ENCODE measurements at regions not wholly inside any gene's neighbourhood (a gene's known extent, or its start where the extent isn't known, plus 50 kb on each side); places are given as distances from the start of the nearest gene placed in this dataset.

DNA sequence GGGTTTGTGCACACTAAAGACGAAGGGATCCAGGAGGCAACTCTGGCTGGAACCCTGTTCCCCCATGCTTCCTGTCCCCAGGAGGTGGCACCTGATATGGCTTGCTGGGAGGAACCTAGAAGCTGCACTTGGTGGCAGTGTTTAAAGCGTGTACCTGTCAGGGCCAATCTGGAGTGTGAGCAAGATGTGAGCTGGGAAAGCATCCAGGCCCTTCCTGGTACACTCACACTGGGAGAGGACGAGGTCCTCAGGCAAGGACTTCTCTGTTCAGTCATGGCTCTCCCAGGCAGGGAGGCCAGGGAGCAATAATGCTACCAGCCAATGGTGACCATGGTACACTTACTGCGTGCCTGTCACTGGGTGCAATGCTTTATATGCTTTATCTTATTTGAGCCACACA lies 130.7 kb upstream of the NECTIN1 start:
- TF ChIP-seq, protein P1, sequence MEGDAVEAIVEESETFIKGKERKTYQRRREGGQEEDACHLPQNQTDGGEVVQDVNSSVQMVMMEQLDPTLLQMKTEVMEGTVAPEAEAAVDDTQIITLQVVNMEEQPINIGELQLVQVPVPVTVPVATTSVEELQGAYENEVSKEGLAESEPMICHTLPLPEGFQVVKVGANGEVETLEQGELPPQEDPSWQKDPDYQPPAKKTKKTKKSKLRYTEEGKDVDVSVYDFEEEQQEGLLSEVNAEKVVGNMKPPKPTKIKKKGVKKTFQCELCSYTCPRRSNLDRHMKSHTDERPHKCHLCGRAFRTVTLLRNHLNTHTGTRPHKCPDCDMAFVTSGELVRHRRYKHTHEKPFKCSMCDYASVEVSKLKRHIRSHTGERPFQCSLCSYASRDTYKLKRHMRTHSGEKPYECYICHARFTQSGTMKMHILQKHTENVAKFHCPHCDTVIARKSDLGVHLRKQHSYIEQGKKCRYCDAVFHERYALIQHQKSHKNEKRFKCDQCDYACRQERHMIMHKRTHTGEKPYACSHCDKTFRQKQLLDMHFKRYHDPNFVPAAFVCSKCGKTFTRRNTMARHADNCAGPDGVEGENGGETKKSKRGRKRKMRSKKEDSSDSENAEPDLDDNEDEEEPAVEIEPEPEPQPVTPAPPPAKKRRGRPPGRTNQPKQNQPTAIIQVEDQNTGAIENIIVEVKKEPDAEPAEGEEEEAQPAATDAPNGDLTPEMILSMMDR (IDR thresholded peaks at IDR 0.05; ENCODE audit: low read depth, low read length) = no peak
- TF ChIP-seq EZH2phosphoT487 (IDR thresholded peaks at IDR 0.05; ENCODE audit: low read depth) = no peak
